C1 segment of cervical spinal cord (tissue), 14 donors: ENCODE measurements at regions not wholly inside any gene's neighbourhood (a gene's known extent, or its start where the extent isn't known, plus 50 kb on each side); places are given as distances from the start of the nearest gene placed in this dataset.
"Not testable (repeated sequence)": the region's sequence is repeated elsewhere in the genome, so short reads cannot be mapped to it uniquely, and the experiment has no call there.

Experiments used
- DNase-seq, 14 donors: peaks; one replicate each; lab custom pipeline; 2025; lab: John Stamatoyannopoulos, UW

DNA sequence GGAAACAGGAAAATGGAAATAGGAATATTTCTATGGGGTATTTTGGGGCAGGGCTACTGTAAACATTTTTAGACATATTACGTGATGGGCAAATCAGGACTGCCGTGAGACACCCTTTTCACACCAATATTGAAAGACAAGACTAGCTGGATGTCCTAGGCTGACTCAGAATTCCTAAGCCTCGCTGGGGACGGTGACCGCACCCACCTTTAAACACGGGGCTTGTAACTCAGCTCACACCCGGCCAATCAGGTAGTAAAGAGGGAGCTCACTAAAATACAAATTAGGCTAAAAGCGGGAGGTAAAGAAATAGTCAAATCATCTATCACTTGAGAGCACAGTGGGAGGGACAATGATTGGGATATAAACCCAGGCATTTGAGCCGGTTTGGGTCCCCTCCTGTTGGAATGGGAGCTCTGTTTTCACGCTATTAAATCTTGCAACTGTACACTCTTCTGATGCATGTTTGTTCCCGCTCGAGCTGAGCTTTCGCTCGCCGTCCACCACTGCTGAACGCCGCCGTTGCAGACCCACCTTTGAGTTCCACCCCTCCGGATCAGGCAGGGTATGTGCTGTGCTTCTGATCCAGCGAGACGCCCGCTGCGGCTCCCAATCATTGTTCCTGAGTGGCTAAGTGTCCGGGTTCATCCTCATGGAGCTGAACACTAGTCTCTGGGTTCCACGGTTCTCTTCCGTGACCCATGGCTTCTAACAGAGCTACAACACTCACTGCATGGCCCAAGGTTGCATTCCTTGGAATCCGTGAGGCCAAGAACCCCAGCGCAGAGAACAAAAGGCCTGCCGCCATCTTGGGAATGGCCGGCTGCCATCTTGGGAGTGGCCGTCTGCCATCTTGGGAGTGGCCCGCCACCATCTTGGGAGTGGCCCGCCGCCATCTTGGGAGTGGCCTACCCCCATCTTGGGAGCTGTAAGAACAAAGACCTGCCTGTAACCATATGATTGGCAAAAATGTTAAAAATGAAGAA lies 152.6 kb downstream of the CRLF2 start:
- no peak for DNase-seq

DNA sequence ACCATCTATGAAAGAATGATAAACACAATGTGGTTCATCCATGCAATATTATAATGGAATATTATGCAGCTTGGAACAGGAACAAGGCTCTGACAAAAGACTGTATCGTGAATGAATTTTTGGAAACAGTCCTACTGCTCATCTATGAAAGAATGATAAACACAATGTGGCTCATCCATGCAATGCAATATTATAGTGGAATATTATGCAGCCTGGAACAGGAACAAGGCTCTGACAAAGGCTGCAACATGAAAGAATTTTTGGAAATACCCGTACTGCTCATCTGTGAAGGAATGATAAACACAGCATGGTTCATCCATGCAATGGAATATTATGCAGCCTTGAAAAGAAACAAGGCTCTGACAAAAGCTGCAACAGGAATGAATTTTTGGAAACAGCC lies 158.8 kb downstream of the CRLF2 start:
- not testable (repeated sequence) for DNase-seq

DNA sequence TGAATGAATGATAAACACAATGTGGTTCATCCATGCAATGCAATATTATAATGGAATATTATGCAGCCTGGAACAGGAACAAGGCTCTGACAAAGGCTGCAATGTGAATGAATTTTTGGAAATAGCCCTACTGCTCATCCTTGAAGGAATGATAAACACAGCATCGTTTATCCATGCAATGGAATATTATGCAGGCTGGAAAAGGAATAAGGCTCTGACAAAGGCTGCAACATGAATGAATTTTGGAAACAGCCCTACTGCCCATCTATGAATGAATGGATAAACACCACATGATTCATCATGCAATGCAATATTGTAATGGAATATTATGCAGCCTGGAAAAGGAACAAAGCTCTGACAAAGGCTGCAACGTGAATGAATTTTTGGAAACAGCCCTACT lies 159.4 kb downstream of the CRLF2 start:
- DNase-seq, result no peak

- DNase-seq, result no peak
These were observed 160.4 kb downstream of the CRLF2 start for GRCh38 chrX:1052021-1052420.

DNA sequence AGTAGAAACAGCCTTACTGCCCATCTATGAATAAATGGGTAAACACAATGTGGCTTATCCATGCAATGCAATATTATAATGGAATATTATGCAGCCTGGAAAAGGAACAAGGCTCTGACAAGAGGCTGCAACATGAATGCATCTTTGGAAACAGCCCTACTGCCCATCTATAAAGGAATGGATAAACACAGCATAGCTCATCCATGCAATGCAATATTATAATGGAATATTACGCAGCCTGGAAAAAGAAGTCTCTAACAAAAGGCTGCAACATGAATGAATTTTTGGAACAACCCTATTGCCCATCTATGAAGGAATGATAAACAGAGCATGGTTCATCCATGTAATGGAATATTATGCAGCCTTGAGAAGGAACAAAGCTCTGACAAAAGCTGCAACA lies 161.0 kb downstream of the CRLF2 start:
- DNase-seq, result no peak

DNA sequence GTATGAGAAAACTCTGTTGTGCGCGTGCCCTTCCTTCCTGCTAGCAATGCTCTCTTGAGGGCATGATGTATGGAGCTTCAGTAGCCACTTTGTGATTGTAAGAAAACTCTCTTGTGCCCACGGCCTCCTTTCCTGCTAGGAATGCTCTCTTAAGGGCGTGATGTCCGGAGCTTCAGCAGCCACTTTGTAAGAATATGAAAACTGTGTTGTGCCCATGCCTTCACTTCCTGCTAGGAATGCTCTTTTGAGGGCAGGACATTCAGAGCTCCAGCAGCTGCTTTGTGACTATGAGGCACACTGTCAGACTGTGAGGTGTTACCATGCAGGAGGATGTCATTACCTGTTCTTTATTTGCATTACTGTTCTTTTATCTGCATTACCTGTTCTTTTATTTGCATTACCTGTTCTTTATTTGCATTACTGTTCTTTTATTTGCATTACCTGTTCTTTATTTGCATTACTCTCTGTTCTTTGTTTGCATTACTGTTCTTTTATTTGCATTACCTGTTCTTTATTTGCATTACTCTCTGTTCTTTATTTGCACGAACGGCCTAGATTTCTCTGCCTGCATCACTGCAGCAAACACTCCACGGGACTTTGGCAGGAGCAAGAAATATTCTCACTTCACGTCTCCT lies 166.7 kb downstream of the CRLF2 start:
- DNase-seq, result no peak

DNA sequence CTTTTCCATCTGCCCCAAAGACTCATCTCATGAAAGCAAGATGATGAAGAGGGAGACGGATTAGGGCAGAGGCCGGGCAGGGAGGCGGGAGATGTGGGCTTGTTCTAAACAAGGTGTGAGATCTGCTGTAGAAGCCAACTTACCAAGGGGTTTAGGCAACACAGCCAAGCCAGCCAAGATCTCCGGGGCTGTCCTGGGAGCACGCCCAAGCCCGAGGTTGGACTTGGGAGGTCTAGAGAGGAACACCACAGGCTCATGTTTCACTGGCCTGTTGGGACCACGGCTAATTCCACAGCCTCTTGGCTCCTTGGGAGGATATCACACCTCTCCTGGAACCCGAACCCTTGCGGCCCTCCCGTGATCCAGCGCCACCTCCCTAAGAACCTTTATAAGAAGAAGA lies 171.4 kb downstream of the CRLF2 start:
- DNase-seq, result no peak

- not testable (repeated sequence) for DNase-seq
These were observed 176.5 kb downstream of the CRLF2 start for GRCh38 chrX:1035931-1036330.

GRCh38 chrX:1035206-1035605 lies 177.2 kb downstream of the CRLF2 start:
- no peak for DNase-seq

- DNase-seq, result no peak
These were observed 177.7 kb downstream of the CRLF2 start for GRCh38 chrX:1034717-1035116.

DNA sequence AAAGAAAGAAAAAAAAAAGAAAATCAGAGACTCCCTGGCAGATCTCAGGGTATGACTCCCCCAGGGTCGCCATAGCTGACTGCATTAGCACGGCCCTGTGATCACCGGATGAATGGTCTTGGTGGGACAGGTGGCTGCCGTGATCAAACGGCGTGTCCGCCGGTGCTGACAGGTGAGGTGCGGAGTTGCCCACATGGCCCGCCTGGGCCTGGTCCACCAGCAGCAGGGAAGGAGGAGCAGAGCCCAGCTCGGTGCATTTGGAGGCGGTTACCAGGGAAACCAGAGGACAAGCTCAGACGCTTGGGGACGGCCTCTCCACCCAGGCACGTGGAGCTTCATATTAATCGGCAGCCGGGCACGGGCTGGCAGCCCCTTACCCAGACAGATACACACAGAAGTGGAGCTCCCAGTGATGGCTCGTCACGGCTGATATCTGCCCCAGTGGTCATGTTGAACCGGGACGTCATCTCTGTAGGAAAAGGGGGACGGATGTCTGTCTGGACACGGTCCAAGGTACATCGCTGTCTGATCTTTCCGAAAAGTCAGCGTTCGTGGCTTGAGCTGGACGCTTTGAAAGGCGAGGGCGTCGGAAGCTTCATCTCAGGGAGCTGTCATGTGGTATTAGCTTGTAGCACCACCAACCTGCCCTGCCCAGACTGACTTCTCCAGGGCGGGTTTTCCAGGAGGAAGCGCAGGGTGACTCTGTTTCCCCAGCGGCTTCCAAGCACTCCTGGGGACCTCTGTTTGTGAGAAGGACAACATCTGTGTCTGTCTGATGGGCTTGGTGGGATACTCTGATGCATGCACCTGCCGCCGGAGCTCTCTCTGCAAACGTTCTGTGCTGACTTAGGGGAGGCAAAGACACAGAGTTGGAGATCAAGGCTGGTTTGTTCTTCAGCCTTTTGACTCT lies 180.7 kb downstream of the CRLF2 start:
- no peak for DNase-seq

DNA sequence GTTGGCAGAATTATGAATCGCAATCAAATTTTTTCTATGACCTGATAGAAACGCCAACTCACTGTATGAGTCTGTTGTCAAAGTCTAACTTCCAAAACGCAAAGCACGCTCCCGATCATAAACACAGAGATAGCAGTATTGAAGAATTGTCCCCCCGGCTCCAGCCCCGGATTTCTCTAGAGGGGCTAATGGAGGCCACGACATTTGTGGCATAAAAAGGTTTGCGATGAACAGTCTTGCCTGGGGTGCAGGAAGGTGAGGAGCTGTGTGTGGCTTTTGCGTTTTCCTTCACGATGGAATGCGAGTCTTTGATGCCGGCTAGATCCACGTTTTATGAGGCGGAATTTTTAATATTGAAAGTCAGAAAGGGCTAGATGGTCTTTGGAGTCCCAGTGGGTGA lies 183.0 kb downstream of the CRLF2 start:
- DNase-seq, result no peak

DNA sequence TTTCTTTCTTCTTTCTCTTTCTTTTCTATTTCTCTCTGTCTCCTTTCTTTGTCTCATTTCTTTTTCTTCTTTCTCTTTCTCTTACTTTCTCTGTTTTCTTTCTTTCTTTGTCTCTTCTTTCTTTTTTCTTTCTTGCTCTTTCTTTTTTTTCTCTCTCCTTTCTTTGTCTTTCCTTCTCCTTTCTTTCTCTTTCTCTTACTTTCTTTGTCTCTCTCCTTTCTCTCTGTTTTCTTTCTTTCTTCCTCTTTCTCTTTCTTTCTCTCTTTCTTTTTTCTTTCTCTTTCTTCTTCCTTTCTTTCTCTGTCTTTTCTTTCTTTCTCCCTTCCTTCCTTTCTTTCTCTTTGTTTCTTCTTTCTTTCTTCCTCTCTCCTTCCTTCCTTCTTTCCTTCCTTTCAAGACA lies 184.8 kb downstream of the CRLF2 start:
- DNase-seq, result no peak

DNA sequence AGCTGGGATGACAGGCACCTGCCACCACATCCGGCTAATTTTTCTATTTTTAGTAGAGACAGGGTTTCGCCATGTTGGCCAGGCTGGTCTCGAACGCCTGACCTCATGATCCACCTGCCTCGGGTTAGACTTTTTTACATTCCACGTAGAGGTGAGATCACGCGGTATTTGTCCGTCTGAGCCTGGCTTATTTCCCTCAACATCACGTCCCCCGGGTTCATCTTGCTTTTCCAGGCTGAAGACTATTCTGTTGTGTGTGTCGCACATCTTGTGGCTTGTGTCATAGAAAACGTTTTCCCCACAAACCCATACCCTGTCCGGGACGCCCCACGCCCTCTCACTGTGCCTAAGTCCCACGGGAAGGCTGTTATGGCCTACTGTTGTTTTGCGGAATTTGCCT lies 185.3 kb downstream of the CRLF2 start:
- no peak for DNase-seq

GRCh38 chrX:1026263-1027015 lies 186.0 kb downstream of the CRLF2 start:
- DNase-seq, result no peak

- no peak for DNase-seq
These were observed 187.0 kb downstream of the CRLF2 start for GRCh38 chrX:1025413-1025812.

DNA sequence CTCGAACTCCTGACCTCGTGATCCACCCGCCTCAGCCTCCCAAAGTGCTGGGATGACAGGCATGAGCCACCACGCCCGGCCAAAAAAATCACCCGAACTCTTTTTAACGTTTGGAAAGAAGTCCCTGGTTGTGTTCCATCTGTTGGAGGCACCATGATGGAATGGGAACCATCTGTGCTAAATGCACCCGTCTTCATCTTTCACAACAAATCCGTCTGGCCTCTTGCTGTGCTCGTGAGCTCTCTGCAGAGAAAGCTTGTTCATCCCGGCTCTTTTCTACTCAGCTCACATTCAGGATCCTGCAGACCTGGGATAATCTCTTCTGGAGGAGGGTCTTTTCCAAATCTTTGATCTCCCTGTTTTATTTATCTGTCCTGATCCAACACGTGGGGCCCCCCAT lies 188.8 kb downstream of the CRLF2 start:
- no peak for DNase-seq

DNA sequence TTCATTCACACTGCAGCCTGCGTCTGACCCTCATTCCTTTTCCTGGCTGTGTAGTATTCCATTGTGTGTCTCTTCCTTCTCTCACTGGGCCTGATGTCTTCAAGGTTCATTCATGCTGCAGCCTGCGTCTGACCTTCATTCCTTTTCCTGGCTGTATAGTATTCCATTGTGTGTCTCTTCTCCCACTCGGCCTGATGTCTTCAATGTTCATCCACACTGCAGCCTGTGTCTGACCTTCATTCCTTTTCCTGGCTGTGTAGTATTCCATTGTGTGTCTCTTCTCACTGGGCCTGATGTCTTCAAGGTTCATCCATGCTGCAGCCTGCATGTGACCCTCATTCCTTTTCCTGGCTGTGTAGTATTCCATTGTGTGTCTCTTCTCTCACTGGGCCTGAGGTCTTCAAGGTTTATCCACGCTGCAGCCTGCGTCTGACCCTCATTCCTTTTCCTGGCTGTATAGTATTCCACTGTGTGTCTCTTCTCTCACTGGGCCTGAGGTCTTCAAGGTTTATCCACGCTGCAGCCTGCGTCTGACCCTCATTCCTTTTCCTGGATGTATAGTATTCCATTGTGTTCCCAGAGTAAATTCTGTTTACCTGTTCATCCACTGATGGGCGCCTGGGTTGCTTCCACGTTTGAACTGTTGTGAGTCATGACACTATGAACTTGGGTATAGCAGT lies 191.0 kb downstream of the CRLF2 start:
- DNase-seq, result not testable (repeated sequence)

GRCh38 chrX:1020634-1021166 lies 191.7 kb downstream of the CRLF2 start:
- no peak for DNase-seq

DNA sequence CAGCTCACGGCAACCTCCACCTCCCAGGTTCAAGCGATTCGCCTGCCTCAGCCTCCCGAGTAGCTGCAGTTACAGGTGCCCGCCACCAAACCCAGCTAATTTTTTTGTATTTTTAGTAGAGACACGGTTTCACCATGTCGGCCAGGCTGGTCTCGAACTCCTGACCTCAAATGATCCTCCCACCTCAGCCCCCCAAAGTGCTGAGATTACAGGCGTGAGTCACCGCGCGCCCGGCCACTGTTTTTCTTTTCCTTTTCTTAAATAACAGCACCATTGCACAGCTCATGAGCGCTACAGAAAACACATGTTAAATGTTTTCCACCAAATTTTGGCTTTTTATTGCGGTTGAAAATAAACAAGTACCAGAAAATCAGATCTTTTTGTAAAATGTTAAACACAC lies 195.5 kb downstream of the CRLF2 start:
- not testable (repeated sequence) for DNase-seq
